ENCODE measurements at regions not wholly inside any gene's neighbourhood (a gene's known extent, or its start where the extent isn't known, plus 50 kb on each side); places are given as distances from the start of the nearest gene placed in this dataset.

GRCh38 chr6:155791186-155791585 is 335.5 kb upstream of the NOX3 start:
- intact Hi-C loops (cut with micrococcal nuclease), result no loop called here
- POLR2A ChIA-PET, result no interaction called here
- Mint-ChIP-seq H3K9me3 (peaks cover 0 to 13% (median 4%) of the 10 kb centered on the region in 11 donors), H3K27me3 (peaks cover 0 to 20% (median 4%) of the 10 kb centered on the region in 5 donors), H3K36me3 (peaks cover 0 to 4% (median 0%) of the 10 kb centered on the region in 5 donors), H3K27ac (no peak overlapping the region), H3K4me3 (no peak overlapping the region), H3K4me1 (no peaks in the 10 kb centered on the region)
- no peaks in the 10 kb centered on the region for H3K36me3 ChIP-seq (ENCODE audit: control insufficient read depth in 2 of 3, insufficient read depth in 3 of 3, low read length in 3 of 3)
- H3K27me3 ChIP-seq (ENCODE audit: control insufficient read depth in 2 of 2, insufficient read depth in 2 of 2, low read length in 2 of 2), result no peaks in the 10 kb centered on the region
- no peaks in the 10 kb centered on the region for H3K4me1 ChIP-seq (ENCODE audit: control insufficient read depth in 2 of 2, insufficient read depth in 2 of 2, low read length in 2 of 2)
- no peak for ATAC-seq
- CTCF ChIA-PET, result no interaction called here
- H3K4me3 ChIP-seq (ENCODE audit: low read length), result no peak overlapping the region
- H3K9me3 ChIP-seq (ENCODE audit: control insufficient read depth in 2 of 3, low read length in 3 of 3), result no peaks in the 10 kb centered on the region
- no peak overlapping the region for H3K27ac ChIP-seq (ENCODE audit: low read depth, low read length)
- DNase-seq, result no peak

GRCh38 chr6:155787168-155787567 is 331.5 kb upstream of the NOX3 start:
- no peak overlapping the region for H3K4me3 ChIP-seq (ENCODE audit: low read length)
- Mint-ChIP-seq H3K36me3 (peaks cover 0 to 4% (median 0%) of the 10 kb centered on the region in 5 donors), H3K27me3 (peaks cover 0 to 8% (median 0%) of the 10 kb centered on the region in 5 donors), H3K4me1 (no peaks in the 10 kb centered on the region), H3K4me3 (no peak overlapping the region), H3K27ac (no peak overlapping the region), H3K9me3 (peaks cover 0 to 13% (median 4%) of the 10 kb centered on the region in 11 donors)
- intact Hi-C loops (cut with micrococcal nuclease), result no loop called here
- ChIA-PET POLR2A (no interaction called here), CTCF (no interaction called here)
- no peaks in the 10 kb centered on the region for H3K36me3 ChIP-seq (ENCODE audit: control insufficient read depth in 2 of 3, insufficient read depth in 3 of 3, low read length in 3 of 3)
- no peak overlapping the region for H3K27ac ChIP-seq (ENCODE audit: low read depth, low read length)
- no peaks in the 10 kb centered on the region for H3K27me3 ChIP-seq (ENCODE audit: control insufficient read depth in 2 of 2, insufficient read depth in 2 of 2, low read length in 2 of 2)
- DNase-seq (no peak), ATAC-seq (no peak)
- H3K9me3 ChIP-seq (ENCODE audit: control insufficient read depth in 2 of 3, low read length in 3 of 3), result no peaks in the 10 kb centered on the region
- no peaks in the 10 kb centered on the region for H3K4me1 ChIP-seq (ENCODE audit: control insufficient read depth in 2 of 2, insufficient read depth in 2 of 2, low read length in 2 of 2)

GRCh38 chr6:155786528-155786927 is 330.9 kb upstream of the NOX3 start:
- Mint-ChIP-seq H3K36me3 (peaks cover 0 to 4% (median 0%) of the 10 kb centered on the region in 5 donors), H3K9me3 (peaks cover 0 to 13% (median 4%) of the 10 kb centered on the region in 11 donors), H3K4me1 (no peaks in the 10 kb centered on the region), H3K4me3 (no peak overlapping the region), H3K27me3 (peaks cover 0 to 8% (median 0%) of the 10 kb centered on the region in 5 donors), H3K27ac (no peak overlapping the region)
- ChIA-PET POLR2A (no interaction called here), CTCF (no interaction called here)
- Histone ChIP-seq H3K36me3 (ENCODE audit: control insufficient read depth in 2 of 3, insufficient read depth in 3 of 3, low read length in 3 of 3) (no peaks in the 10 kb centered on the region), H3K4me1 (ENCODE audit: control insufficient read depth in 2 of 2, insufficient read depth in 2 of 2, low read length in 2 of 2) (no peaks in the 10 kb centered on the region), H3K27ac (ENCODE audit: low read depth, low read length) (no peak overlapping the region), H3K27me3 (ENCODE audit: control insufficient read depth in 2 of 2, insufficient read depth in 2 of 2, low read length in 2 of 2) (no peaks in the 10 kb centered on the region), H3K4me3 (ENCODE audit: low read length) (no peak overlapping the region), H3K9me3 (ENCODE audit: control insufficient read depth in 2 of 3, low read length in 3 of 3) (no peaks in the 10 kb centered on the region)
- no peak for ATAC-seq
- no peak for DNase-seq
- intact Hi-C loops (cut with micrococcal nuclease), result no loop called here

- intact Hi-C loops (cut with micrococcal nuclease), result no loop called here
- peaks cover 0 to 10% (median 4%) of the 10 kb centered on the region in 11 donors for H3K9me3 Mint-ChIP-seq
- Histone ChIP-seq H3K27ac (ENCODE audit: low read depth, low read length) (no peak overlapping the region), H3K36me3 (ENCODE audit: control insufficient read depth in 2 of 3, insufficient read depth in 3 of 3, low read length in 3 of 3) (no peaks in the 10 kb centered on the region), H3K9me3 (ENCODE audit: control insufficient read depth in 2 of 3, low read length in 3 of 3) (no peaks in the 10 kb centered on the region), H3K4me3 (ENCODE audit: low read length) (no peak overlapping the region), H3K27me3 (ENCODE audit: control insufficient read depth in 2 of 2, insufficient read depth in 2 of 2, low read length in 2 of 2) (no peaks in the 10 kb centered on the region), H3K4me1 (ENCODE audit: control insufficient read depth in 2 of 2, insufficient read depth in 2 of 2, low read length in 2 of 2) (no peaks in the 10 kb centered on the region)
- ChIA-PET CTCF (no interaction called here), POLR2A (no interaction called here)
- ATAC-seq (no peak), DNase-seq (no peak)
- H3K4me1 Mint-ChIP-seq, result peaks cover 0 to 2% (median 0%) of the 10 kb centered on the region in 7 donors
- no peak overlapping the region for H3K27ac Mint-ChIP-seq
- H3K4me3 Mint-ChIP-seq, result no peak overlapping the region
- peaks cover 0 to 4% (median 0%) of the 10 kb centered on the region in 5 donors for H3K36me3 Mint-ChIP-seq
- H3K27me3 Mint-ChIP-seq, result peaks cover 0 to 13% (median 0%) of the 10 kb centered on the region in 5 donors
Measured at GRCh38 chr6:155782739-155783459, 327.3 kb upstream of the NOX3 start.

- Histone ChIP-seq H3K9me3 (ENCODE audit: control insufficient read depth in 2 of 3, low read length in 3 of 3) (no peaks in the 10 kb centered on the region), H3K36me3 (ENCODE audit: control insufficient read depth in 2 of 3, insufficient read depth in 3 of 3, low read length in 3 of 3) (no peaks in the 10 kb centered on the region), H3K4me3 (ENCODE audit: low read length) (no peak overlapping the region), H3K4me1 (ENCODE audit: control insufficient read depth in 2 of 2, insufficient read depth in 2 of 2, low read length in 2 of 2) (no peaks in the 10 kb centered on the region), H3K27me3 (ENCODE audit: control insufficient read depth in 2 of 2, insufficient read depth in 2 of 2, low read length in 2 of 2) (no peaks in the 10 kb centered on the region), H3K27ac (ENCODE audit: low read depth, low read length) (no peak overlapping the region)
- intact Hi-C loops (cut with micrococcal nuclease), result no loop called here
- H3K4me3 Mint-ChIP-seq, result no peak overlapping the region
- H3K27me3 Mint-ChIP-seq, result peaks cover 0 to 12% (median 0%) of the 10 kb centered on the region in 5 donors
- DNase-seq (no peak), ATAC-seq (no peak)
- POLR2A ChIA-PET, result no interaction called here
- CTCF ChIA-PET, result interaction anchor here (0.7 kb wide), 1 partner anchor 555 kb away, joined by 3 read pairs; no protein-coding TSS in a partner anchor
- H3K27ac Mint-ChIP-seq, result no peak overlapping the region
- peaks cover 0 to 2% (median 0%) of the 10 kb centered on the region in 7 donors for H3K4me1 Mint-ChIP-seq
- peaks cover 0 to 8% (median 2%) of the 10 kb centered on the region in 11 donors for H3K9me3 Mint-ChIP-seq
- H3K36me3 Mint-ChIP-seq, result peaks cover 0 to 4% (median 0%) of the 10 kb centered on the region in 5 donors
Measured at GRCh38 chr6:155782320-155782731, 326.7 kb upstream of the NOX3 start.

- no peak for ATAC-seq
- Histone ChIP-seq H3K4me3 (ENCODE audit: low read length) (no peak overlapping the region), H3K4me1 (ENCODE audit: control insufficient read depth in 2 of 2, insufficient read depth in 2 of 2, low read length in 2 of 2) (no peaks in the 10 kb centered on the region), H3K27me3 (ENCODE audit: control insufficient read depth in 2 of 2, insufficient read depth in 2 of 2, low read length in 2 of 2) (no peaks in the 10 kb centered on the region), H3K27ac (ENCODE audit: low read depth, low read length) (no peak overlapping the region), H3K9me3 (ENCODE audit: control insufficient read depth in 2 of 3, low read length in 3 of 3) (no peaks in the 10 kb centered on the region), H3K36me3 (ENCODE audit: control insufficient read depth in 2 of 3, insufficient read depth in 3 of 3, low read length in 3 of 3) (no peaks in the 10 kb centered on the region)
- no peak overlapping the region for H3K27ac Mint-ChIP-seq
- no peak overlapping the region for H3K4me3 Mint-ChIP-seq
- H3K4me1 Mint-ChIP-seq, result peaks cover 0 to 2% (median 0%) of the 10 kb centered on the region in 7 donors
- ChIA-PET CTCF (no interaction called here), POLR2A (no interaction called here)
- H3K27me3 Mint-ChIP-seq, result peaks cover 0 to 13% (median 0%) of the 10 kb centered on the region in 5 donors
- DNase-seq, result no peak
- H3K9me3 Mint-ChIP-seq, result peaks cover 0 to 1% (median 0%) of the 10 kb centered on the region in 11 donors
- no peaks in the 10 kb centered on the region for H3K36me3 Mint-ChIP-seq
- intact Hi-C loops (cut with micrococcal nuclease), result no loop called here
Measured at GRCh38 chr6:155779456-155779855, 323.8 kb upstream of the NOX3 start.

- peaks cover 0 to 2% (median 0%) of the 10 kb centered on the region in 7 donors for H3K4me1 Mint-ChIP-seq
- H3K4me1 ChIP-seq (ENCODE audit: control insufficient read depth in 2 of 2, insufficient read depth in 2 of 2, low read length in 2 of 2), result no peaks in the 10 kb centered on the region
Measured at GRCh38 chr6:155778336-155778735, 322.7 kb upstream of the NOX3 start.

More at GRCh38 chr6:155778336-155778735, 322.7 kb upstream of the NOX3 start:
- no peak overlapping the region for H3K4me3 Mint-ChIP-seq
- H3K27me3 Mint-ChIP-seq, result peaks cover 0 to 15% (median under 1%) of the 10 kb centered on the region in 5 donors
- Histone ChIP-seq H3K36me3 (ENCODE audit: control insufficient read depth in 2 of 3, insufficient read depth in 3 of 3, low read length in 3 of 3) (no peaks in the 10 kb centered on the region), H3K27me3 (ENCODE audit: control insufficient read depth in 2 of 2, insufficient read depth in 2 of 2, low read length in 2 of 2) (no peaks in the 10 kb centered on the region), H3K27ac (ENCODE audit: low read depth, low read length) (no peak overlapping the region), H3K9me3 (ENCODE audit: control insufficient read depth in 2 of 3, low read length in 3 of 3) (no peaks in the 10 kb centered on the region), H3K4me3 (ENCODE audit: low read length) (no peak overlapping the region)
- ChIA-PET POLR2A (no interaction called here), CTCF (no interaction called here)
- no peak for DNase-seq
- no peaks in the 10 kb centered on the region for H3K36me3 Mint-ChIP-seq
- H3K27ac Mint-ChIP-seq, result no peak overlapping the region
- peaks cover 0 to 10% (median 1%) of the 10 kb centered on the region in 11 donors for H3K9me3 Mint-ChIP-seq
- no peak for ATAC-seq
- intact Hi-C loops (cut with micrococcal nuclease), result no loop called here

Measured in naive thymus-derived CD4-positive, alpha-beta T cell (primary cell).